Activated CD8-positive, alpha-beta T cell treated with anti-CD3 and anti-CD28 coated beads for 36 hours (primary cell): ENCODE measurements at regions not wholly inside any gene's neighbourhood (a gene's known extent, or its start where the extent isn't known, plus 50 kb on each side); places are given as distances from the start of the nearest gene placed in this dataset.

ENCODE experiments used
- ATAC-seq: fragments of 200-7000 bp; cut with Tn5 transposase; one replicate; pipeline ENCODE4 v1.10.0; 2021; ENCODE audit warnings: mild to moderate bottlenecking, moderate library complexity
- CTCF ChIA-PET: fragments of 350-600 bp; sonication (Branson Sonifier 250); formaldehyde crosslinking; loops from one replicate; lab custom pipeline; 2021; ENCODE audit warnings: antibody characterized with exemption; lab: Charles Lee
- POLR2A ChIA-PET: fragments of 350-600 bp; sonication (Branson Sonifier 250); formaldehyde crosslinking; loops from one replicate; lab custom pipeline; 2021; ENCODE audit warnings: antibody characterized with exemption; lab: Charles Lee
- DNase-seq: peaks from one replicate; pipeline ENCODE4 v3.0.0-alpha.2; 2020
- H3K27ac Mint-ChIP-seq: one replicate; pipeline ENCODE4 v1.8.0; 2021; ENCODE audit warnings: mild to moderate bottlenecking, mixed read lengths
- H3K27me3 Mint-ChIP-seq: one replicate; pipeline ENCODE4 v1.8.0; 2021; ENCODE audit warnings: mixed read lengths
- H3K36me3 Mint-ChIP-seq: one replicate; pipeline ENCODE4 v1.8.0; 2021; ENCODE audit warnings: low read depth, mixed read lengths
- H3K4me1 Mint-ChIP-seq: one replicate; pipeline ENCODE4 v1.8.0; 2021; ENCODE audit warnings: low read depth, mixed read lengths
- H3K4me3 Mint-ChIP-seq: one replicate; pipeline ENCODE4 v1.8.0; 2021; ENCODE audit warnings: mild to moderate bottlenecking, moderate library complexity, mixed read lengths
- H3K9me3 Mint-ChIP-seq: one replicate; pipeline ENCODE4 v1.8.0; 2021; ENCODE audit warnings: mixed read lengths
- CTCF ChIP-seq: fragments of 200-600 bp; IDR thresholded peaks from one replicate; pipeline ENCODE4 v1.8.0; 2022; ENCODE audit warnings: antibody characterized with exemption, mild to moderate bottlenecking
- intact Hi-C: fragments of 100-400 bp; cut with micrococcal nuclease; formaldehyde crosslinking; loops from one replicate; pipeline ENCODE4 v1.10.0; 2022

GRCh38 chr9:73896061-73896460 lies 601.1 kb upstream of the RORB start:
- Mint-ChIP-seq H3K4me3 (no peak overlapping the region), H3K27me3 (no peaks in the 10 kb centered on the region), H3K36me3 (no peaks in the 10 kb centered on the region), H3K9me3 (peaks cover 4% of the 10 kb centered on the region), H3K27ac (no peak overlapping the region), H3K4me1 (no peaks in the 10 kb centered on the region)
- intact Hi-C loops = no loop called here
- TF ChIP-seq CTCF = no peak
- ChIA-PET CTCF (interaction anchor here (0.6 kb wide), 1 partner anchor 946 kb away, joined by 4 read pairs; no protein-coding TSS in a partner anchor), POLR2A (no interaction called here)
- no peak for DNase-seq
- ATAC-seq = no peak

GRCh38 chr9:73906671-73907070 lies 590.5 kb upstream of the RORB start:
- Mint-ChIP-seq H3K36me3 (no peaks in the 10 kb centered on the region), H3K4me1 (no peaks in the 10 kb centered on the region), H3K27me3 (no peaks in the 10 kb centered on the region), H3K9me3 (no peaks in the 10 kb centered on the region), H3K4me3 (no peak overlapping the region), H3K27ac (no peak overlapping the region)
- no peak for ATAC-seq
- TF ChIP-seq CTCF = no peak
- intact Hi-C loops = no loop called here
- CTCF ChIA-PET = no interaction called here
- POLR2A ChIA-PET = no interaction called here
- DNase-seq = no peak

GRCh38 chr9:73911804-73912203 lies 585.3 kb upstream of the RORB start:
- ATAC-seq (no peak), DNase-seq (no peak)
- Mint-ChIP-seq H3K4me1 (no peaks in the 10 kb centered on the region), H3K27ac (no peak overlapping the region), H3K9me3 (no peaks in the 10 kb centered on the region), H3K36me3 (no peaks in the 10 kb centered on the region), H3K4me3 (no peak overlapping the region), H3K27me3 (no peaks in the 10 kb centered on the region)
- POLR2A ChIA-PET = no interaction called here
- TF ChIP-seq CTCF = no peak
- CTCF ChIA-PET = no interaction called here
- intact Hi-C loops = no loop called here

GRCh38 chr9:73916016-73916673 lies 581.0 kb upstream of the RORB start:
- no peak overlapping the region for H3K4me3 Mint-ChIP-seq
- intact Hi-C loops = no loop called here
- no peaks in the 10 kb centered on the region for H3K36me3 Mint-ChIP-seq
- H3K27me3 Mint-ChIP-seq = no peaks in the 10 kb centered on the region
- ChIA-PET CTCF (no interaction called here), POLR2A (no interaction called here)
- ATAC-seq = no peak
- H3K27ac Mint-ChIP-seq = no peak overlapping the region
- H3K9me3 Mint-ChIP-seq = no peaks in the 10 kb centered on the region
- no peak for DNase-seq
- no peak for TF ChIP-seq CTCF
- no peaks in the 10 kb centered on the region for H3K4me1 Mint-ChIP-seq

- TF ChIP-seq CTCF = no peak
- Mint-ChIP-seq H3K27me3 (no peaks in the 10 kb centered on the region), H3K4me3 (no peak overlapping the region), H3K36me3 (no peaks in the 10 kb centered on the region), H3K9me3 (no peaks in the 10 kb centered on the region), H3K27ac (no peak overlapping the region), H3K4me1 (no peaks in the 10 kb centered on the region)
- intact Hi-C loops = no loop called here
- ChIA-PET POLR2A (no interaction called here), CTCF (no interaction called here)
- no peak for ATAC-seq
- no peak for DNase-seq
These were observed 577.4 kb upstream of the RORB start for GRCh38 chr9:73919712-73920111.
